ENCODE measurements at regions not wholly inside any gene's neighbourhood (a gene's known extent, or its start where the extent isn't known, plus 50 kb on each side); places are given as distances from the start of the nearest gene placed in this dataset.

GRCh38 chr5:155068616-155069100 is 55.1 kb downstream of the KIF4B start:
- DNase-seq: no peak

GRCh38 chr5:155069961-155070360 is 56.4 kb downstream of the KIF4B start:
- no peak for DNase-seq

GRCh38 chr5:155070781-155071180 is 57.2 kb downstream of the KIF4B start:
- DNase-seq: no peak

- DNase-seq: no peak
These were observed 62.8 kb downstream of the KIF4B start for GRCh38 chr5:155076379-155076778.

- DNase-seq: no peak
These were observed 66.1 kb downstream of the KIF4B start for GRCh38 chr5:155079698-155080097.

- DNase-seq: no peak
These were observed 67.2 kb downstream of the KIF4B start for GRCh38 chr5:155080721-155081120.

GRCh38 chr5:155081618-155082017 is 68.1 kb downstream of the KIF4B start:
- DNase-seq: no peak

DNA sequence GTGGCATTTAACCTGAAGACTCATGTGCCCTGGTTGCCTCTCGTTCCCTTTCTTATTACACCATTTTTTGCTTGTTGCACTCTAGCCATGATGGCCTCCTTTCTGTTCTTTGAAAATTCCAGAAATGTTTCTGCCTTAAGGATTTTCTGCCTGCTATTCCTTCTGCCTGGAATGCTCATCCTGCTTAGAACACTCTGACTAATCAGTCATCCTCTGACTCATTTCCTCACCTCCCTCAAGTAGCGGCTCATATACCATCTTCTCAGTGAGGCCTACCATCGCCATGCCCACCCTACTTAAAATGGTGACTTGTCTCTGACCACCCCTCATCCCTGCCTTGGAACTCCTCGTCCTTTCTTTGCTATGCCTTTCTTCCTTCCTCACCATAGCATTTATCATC is 68.8 kb downstream of the KIF4B start:
- no peak for DNase-seq

GRCh38 chr5:155085282-155085989 is 71.9 kb downstream of the KIF4B start:
- DNase-seq: no peak

GRCh38 chr5:155087036-155087435 is 73.5 kb downstream of the KIF4B start:
- DNase-seq: no peak

DNA sequence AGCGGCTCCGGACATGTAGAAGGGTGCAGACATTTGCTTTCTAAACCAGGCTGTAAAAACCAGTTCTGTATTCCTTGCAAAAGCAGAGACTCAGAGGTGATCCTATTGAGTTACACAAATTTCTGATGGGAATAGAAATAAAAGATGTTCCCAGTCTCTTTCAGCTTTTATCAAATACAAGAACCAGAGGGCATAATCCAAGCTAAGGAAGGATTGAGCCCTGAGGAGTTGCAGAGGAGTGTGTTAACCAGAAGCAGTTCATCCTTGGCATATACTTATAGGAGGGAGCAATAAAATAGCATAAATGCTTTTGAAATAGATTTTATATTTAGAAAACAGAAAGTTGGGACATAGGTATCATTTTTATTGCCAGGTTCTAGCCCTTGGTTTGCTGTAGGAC is 75.3 kb downstream of the KIF4B start:
- no peak for DNase-seq

DNA sequence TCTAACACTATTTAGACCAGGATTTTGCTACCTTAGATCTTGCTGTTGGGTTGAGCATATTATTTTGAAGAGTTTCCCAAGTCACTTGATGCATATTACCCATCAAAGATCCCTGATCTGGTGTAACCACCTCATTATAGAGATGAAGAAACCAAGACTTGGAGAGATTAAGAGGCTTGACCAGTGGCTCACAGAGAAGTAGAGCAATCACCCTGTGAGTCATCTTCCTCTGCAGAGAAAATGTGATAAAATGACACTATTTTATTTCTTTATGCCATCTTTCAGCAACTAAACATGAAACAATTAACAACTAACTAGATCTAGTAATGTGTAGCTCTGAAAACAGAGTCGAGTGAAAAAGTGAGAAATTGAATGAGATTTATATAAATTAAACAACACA is 76.1 kb downstream of the KIF4B start:
- DNase-seq: no peak

DNA sequence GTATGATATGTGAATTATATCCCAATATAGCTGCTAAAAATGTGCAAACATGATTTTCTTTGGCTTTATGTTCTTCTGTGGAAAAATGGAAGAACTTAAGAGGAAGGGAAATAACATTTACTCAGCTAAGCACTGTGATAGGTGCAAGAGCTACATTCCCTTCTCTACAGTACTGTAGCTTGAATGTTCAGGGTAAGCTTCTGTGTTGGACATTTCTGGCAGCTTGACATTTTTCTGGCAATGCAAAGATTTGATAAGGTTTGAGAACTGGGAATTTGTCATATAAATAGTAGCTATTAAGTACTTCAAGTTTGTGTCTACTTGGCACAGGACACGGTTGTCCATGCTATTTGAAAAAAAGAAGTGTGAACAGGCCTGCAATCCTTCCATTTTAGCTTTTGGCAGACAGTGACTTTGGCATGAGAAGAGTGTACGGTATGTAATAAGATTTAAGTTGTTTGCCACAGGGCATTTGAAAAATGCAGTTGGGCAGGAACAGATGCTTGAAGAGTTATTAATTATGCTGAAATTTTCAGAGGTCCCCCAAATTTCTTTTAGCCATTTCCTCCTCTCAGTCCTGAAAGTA is 77.6 kb downstream of the KIF4B start:
- no peak for DNase-seq

DNA sequence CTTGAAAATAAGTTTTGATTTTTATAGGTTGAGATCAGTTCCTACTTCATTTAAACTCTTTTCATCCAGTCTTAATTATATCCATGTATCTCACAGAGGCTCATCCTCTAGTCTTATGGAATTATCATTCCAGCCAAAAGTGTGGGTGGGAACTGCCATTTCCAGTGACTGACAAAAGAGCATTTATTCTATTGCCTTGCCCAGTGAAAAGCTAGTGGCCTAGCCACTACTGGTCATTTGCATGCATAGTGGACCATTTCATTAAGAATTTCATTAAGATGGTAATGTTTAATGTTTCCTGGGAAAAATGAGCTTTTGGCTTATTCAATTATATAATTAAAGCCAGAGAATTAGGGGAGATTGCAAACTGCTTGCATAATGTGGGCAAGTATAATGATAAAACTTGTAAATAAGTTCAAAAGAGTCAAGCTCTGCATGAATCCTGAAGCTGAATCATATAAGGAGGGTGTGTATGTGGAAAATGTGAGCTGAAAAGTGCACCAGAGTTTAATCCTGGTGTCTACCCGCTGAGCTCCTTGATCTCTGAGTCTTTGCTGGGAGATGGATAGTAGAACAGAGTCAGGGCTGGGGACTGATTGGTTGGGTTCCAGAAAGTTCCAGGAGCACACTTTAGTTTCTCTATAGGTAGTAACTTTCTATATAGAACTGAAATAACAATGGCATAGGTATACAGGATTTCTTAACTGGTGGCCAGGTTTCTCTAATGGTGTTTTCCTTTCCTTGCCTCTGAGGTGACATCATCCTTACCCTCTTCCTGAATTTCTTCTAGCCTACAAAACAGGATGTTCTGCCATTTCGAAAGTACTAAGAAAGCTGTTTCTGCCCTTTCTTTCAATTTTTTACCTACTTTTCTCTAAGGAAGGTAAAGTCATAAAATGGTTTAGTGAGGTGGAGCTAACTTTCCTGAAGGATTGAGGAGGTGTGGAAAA is 78.5 kb downstream of the KIF4B start:
- no peak for DNase-seq

DNA sequence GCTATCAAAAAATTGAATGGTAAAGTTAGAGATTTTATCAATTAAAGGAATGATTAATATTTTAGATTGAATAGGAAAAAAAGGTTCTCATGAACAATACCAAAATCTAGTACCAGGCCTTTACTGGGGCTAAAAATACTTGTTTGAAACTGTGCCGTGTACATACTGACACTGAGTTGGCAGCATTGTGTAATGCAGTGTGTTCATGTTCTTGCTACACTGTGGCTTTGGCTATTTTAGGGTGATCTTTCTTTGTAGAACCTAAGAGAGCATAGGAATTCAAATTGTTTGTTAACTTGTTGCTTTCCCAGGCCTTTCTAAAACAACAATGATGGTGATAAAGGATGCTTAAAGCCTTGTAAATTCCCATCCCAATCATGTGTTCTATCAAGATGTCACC is 80.9 kb downstream of the KIF4B start:
- DNase-seq: no peak

DNA sequence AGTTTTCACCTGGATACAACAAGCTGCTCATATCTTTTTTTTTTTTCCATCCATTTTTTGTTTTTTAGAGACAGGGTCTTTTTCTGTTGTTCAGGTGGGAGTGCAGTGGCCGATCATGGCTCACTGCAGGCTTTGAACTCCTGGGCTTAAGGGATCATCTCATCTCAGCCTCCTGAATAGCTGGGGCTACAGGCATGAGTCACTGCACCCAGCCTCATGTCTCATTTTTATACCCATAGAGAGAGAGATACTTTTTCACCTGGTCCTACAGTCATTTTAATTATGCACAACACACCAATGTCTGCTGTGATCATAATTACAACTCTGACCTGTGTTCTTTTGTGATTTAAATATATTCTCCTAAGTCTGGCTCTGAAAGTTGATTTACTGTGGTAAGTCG is 84.4 kb downstream of the KIF4B start:
- no peak for DNase-seq

DNA sequence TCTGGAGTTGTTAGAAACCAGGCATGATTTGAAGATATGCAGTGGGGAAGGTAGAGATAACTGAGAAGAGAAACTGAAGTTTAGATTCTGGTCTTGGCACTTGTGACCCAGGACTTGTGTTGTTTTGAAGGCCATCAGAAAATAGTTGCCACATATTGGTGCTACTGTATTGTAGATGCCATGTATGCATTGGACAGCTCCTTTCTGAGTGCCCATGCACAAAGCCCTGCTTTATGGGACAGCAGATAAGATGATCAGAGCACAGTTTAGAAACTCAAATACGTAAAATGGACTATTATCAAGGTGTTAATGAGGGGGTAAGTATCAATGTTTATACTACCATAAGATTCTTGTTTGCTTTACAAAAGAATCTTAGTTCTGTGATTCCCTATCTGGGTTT is 84.9 kb downstream of the KIF4B start:
- no peak for DNase-seq

DNA sequence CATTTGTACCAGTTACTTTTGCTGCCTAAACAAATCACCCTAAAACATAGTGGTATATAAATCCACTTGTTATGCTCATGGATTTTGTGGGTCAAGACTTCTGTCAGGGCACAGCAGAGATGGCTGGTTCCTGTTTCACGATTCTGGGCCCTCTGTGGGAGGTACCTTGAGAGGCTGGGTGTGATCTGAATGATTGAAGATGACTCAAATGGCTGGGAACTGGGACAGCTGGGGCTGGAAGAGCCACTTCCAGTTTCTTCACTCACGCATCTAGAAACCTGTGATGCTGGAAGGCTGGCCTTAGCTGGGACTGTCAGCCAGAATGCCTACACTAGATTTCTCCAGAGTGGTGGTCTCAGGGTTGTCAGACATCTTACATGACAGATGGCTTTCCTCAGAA is 88.1 kb downstream of the KIF4B start:
- no peak for DNase-seq

DNA sequence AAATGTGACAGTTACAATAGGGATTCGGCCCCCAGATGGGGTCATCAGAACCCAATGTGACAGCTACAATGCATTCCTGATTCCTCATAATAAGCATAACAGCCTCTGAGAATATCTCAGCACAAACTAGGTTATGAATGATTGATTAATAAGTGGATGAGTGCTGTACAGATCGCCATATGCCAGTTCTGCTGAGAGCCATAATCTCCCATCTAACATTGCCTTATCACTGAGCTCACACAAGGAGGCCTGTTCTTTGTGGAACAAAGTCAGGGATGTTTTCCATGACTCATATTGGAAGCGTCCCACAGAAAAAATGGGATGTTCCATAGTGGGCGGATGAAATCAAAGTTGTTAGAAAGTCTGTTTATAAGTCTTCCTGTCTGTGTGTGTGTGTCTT is 89.6 kb downstream of the KIF4B start:
- DNase-seq: no peak

DNA sequence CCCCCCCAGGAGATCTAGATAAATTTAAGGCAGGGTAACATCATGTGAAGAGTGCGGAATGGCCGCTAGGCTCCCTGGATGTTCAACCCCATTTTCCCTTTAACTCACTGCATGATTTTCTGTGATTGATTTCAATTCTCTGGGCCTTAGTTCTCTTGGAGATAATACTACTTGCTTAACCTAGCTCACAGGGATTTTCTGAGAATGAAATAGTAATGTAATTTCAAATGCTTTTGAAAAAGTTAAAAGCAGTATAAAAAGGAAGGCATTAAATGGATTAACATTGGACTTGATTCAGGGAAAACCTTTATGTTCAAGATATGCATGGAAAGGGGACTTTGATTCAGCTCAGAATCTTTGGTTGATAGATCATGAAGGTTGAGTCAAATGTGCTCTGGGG is 90.9 kb downstream of the KIF4B start:
- no peak for DNase-seq

DNA sequence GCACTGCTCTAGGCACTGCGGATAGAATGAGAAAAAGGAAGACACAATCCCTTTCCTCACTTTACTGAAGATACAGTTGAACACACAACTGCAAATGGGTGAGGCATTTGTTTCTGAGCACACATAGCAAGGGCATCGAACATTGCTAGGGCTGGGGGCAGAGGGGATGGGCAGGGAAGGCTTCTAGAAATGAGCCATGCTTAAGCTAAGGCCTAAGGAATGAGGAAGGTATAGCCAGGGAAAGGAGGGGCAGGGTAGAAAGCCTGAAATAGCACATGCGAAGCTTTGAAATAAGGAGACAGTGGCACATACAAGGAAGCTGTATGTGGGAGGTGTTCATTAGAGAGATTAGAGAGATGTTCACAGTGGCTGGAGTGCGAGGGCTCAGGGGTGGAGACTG is 92.7 kb downstream of the KIF4B start:
- no peak for DNase-seq

- no peak for DNase-seq
These were observed 100.3 kb downstream of the KIF4B start for GRCh38 chr5:155113888-155114287.

DNA sequence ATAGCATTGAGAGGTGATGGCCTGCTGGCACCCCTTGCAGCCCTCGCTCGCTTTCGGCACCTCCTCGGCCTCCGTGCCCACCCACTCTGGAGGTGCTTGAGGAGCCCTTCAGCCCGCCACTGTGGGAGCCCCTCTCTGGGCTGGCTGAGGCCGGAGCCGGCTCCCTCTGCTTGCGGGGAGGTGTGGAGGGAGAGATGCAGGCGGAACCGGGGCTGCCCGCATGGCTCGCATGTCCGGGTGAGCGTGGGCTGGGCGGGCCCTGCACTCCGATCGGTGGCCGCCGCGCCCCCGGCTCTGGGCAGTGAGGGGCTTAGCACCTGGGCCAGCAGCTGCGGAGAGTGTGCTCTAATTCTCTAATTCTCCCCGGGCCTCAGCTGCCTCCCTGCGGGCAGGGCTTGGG is 101.1 kb downstream of the KIF4B start:
- DNase-seq: no peak
